K562 (cell line): ENCODE measurements at regions not wholly inside any gene's neighbourhood (a gene's known extent, or its start where the extent isn't known, plus 50 kb on each side); places are given as distances from the start of the nearest gene placed in this dataset.

Source experiments
- BCL6 ChIP-seq: fragments of 250-450 bp; sonication (Bioruptor Pico); IDR thresholded peaks from 2 replicates; pipeline ENCODE4 v1.4.0; 2020
- CXXC5 ChIP-seq: fragments of 250-450 bp; sonication (Bioruptor Pico); IDR thresholded peaks from 2 replicates; pipeline ENCODE4 v1.8.0; 2022; ENCODE audit warnings: inconsistent platforms, mild to moderate bottlenecking, moderate library complexity
- DPF2 ChIP-seq: fragments of 450-650 bp; IDR thresholded peaks from 2 replicates; pipeline ENCODE4 v1.6.1; 2016
- IRF2 ChIP-seq: sonication (generic); formaldehyde crosslinking; IDR thresholded peaks from 2 replicates; pipeline ENCODE4 v1.8.1; 2022; ENCODE audit warnings: mild to moderate bottlenecking, missing genetic modification reagents
- KLF6 ChIP-seq: fragments of 250-450 bp; sonication (Bioruptor Pico); IDR thresholded peaks from 2 replicates; pipeline ENCODE4 v1.4.0; 2020; ENCODE audit warnings: mild to moderate bottlenecking, moderate library complexity, borderline replicate concordance
- MCM5 ChIP-seq: fragments of 450-650 bp; IDR thresholded peaks from 2 replicates; pipeline ENCODE4 v1.6.1; 2016; ENCODE audit warnings: low read depth
- MYNN ChIP-seq, 2 experiments: sonication (generic); formaldehyde crosslinking in 1 of 2; IDR thresholded peaks; 2 replicates each; pipeline versions ENCODE4 v1.5.0 to v1.6.1; 2016 to 2020; ENCODE audit warnings: antibody characterized with exemption in 1 of 2, missing genetic modification reagents in 1 of 2
- RBFOX2 ChIP-seq: fragments of 200-400 bp; formaldehyde crosslinking; IDR thresholded peaks from 2 replicates; pipeline ENCODE4 v1.6.1; 2017; ENCODE audit warnings: low read depth, mild to moderate bottlenecking, low read length, moderate library complexity
- SMARCB1 ChIP-seq: IDR thresholded peaks from 2 replicates; pipeline ENCODE4 v1.6.1; 2011; ENCODE audit warnings: improper control_type of control experiment, low read depth; ENCODE audit not compliant: insufficient read length
- SMARCE1 ChIP-seq: fragments of 450-650 bp; IDR thresholded peaks from 2 replicates; pipeline ENCODE4 v1.7.1; 2016; ENCODE audit warnings: mild to moderate bottlenecking
- SRSF7 ChIP-seq: fragments of 200-400 bp; formaldehyde crosslinking; optimal IDR thresholded peaks from 2 replicates; pipeline ENCODE3; 2017; ENCODE audit warnings: mild to moderate bottlenecking, low read depth, low read length
- ZNF124 ChIP-seq: sonication (generic); formaldehyde crosslinking; IDR thresholded peaks from 2 replicates; pipeline ENCODE4 v1.8.1; 2022; ENCODE audit warnings: missing genetic modification reagents
- TF ChIP-seq, protein P1 (sequence below): fragments of 150-350 bp; conservative IDR thresholded peaks from 2 replicates; pipeline ENCODE4 v1.6.1; 2014; ENCODE audit warnings: low read length
- TF ChIP-seq, protein P2 (sequence below): sonication (generic); formaldehyde crosslinking; IDR thresholded peaks from 2 replicates; pipeline ENCODE4 v1.8.1; 2023; ENCODE audit warnings: mild to moderate bottlenecking, missing genetic modification reagents
- TF ChIP-seq, protein P3 (sequence below): fragments of 450-650 bp; IDR thresholded peaks from 2 replicates; pipeline ENCODE4 v1.6.1; 2017; ENCODE audit warnings: antibody characterized with exemption
- TF ChIP-seq, protein P4 (sequence below): fragments of 250-450 bp; sonication (Bioruptor Pico); IDR thresholded peaks from 2 replicates; pipeline ENCODE4 v1.4.0; 2020; ENCODE audit warnings: borderline replicate concordance
- TF ChIP-seq, protein P5 (sequence below): fragments of 450-650 bp; IDR thresholded peaks from 2 replicates; pipeline ENCODE4 v1.6.1; 2014; ENCODE audit warnings: low read depth, mild to moderate bottlenecking, moderate library complexity, borderline replicate concordance

DNA sequence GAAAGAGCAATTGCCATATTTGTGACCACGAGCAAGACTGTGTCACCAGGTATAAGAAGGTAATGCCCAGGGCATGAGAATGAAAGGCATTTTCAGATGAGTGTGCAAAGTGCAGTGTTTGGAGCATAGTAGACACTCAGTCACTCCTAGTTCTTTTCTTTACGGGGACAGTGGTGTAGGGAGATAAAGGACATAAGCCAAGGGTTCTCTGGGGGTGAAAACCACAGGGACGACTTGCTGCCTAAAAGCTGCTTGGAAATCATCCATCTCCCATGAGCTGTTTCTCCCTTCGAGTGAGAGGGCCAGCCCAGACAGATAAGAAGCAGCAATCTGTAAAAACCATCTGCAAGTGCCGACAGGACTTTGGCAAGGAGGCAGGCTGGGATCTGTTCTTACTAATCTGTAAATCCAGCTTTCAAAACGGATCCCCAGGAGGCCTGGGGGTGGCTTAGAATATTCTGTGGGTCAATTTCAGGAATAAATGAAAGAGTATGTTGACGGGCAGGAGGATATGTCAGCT lies 221.6 kb downstream of the LPIN1 start (continued):
- TF ChIP-seq, protein P1, sequence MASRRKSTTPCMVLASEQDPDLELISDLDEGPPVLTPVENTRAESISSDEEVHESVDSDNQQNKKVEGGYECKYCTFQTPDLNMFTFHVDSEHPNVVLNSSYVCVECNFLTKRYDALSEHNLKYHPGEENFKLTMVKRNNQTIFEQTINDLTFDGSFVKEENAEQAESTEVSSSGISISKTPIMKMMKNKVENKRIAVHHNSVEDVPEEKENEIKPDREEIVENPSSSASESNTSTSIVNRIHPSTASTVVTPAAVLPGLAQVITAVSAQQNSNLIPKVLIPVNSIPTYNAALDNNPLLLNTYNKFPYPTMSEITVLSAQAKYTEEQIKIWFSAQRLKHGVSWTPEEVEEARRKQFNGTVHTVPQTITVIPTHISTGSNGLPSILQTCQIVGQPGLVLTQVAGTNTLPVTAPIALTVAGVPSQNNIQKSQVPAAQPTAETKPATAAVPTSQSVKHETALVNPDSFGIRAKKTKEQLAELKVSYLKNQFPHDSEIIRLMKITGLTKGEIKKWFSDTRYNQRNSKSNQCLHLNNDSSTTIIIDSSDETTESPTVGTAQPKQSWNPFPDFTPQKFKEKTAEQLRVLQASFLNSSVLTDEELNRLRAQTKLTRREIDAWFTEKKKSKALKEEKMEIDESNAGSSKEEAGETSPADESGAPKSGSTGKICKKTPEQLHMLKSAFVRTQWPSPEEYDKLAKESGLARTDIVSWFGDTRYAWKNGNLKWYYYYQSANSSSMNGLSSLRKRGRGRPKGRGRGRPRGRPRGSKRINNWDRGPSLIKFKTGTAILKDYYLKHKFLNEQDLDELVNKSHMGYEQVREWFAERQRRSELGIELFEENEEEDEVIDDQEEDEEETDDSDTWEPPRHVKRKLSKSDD = no peak
- TF ChIP-seq MYNN (IDR thresholded peaks at IDR 0.05) (peak; percentile 97), MYNN (CRISPR knock-in tag; IDR thresholded peaks at IDR 0.05) (no peak), IRF2 (CRISPR knock-in tag) (no peak), RBFOX2 (no peak), SRSF7 (no peak), KLF6 (CRISPR knock-in tag) (peak; percentile 39; the same call in 1 of the 2 replicates), ZNF124 (CRISPR knock-in tag) (no peak), BCL6 (no peak), MCM5 (no peak), SMARCE1 (peak; percentile 100), CXXC5 (peak; percentile 97), DPF2 (peak; percentile 100), SMARCB1 (no peak)
- TF ChIP-seq, protein P2, sequence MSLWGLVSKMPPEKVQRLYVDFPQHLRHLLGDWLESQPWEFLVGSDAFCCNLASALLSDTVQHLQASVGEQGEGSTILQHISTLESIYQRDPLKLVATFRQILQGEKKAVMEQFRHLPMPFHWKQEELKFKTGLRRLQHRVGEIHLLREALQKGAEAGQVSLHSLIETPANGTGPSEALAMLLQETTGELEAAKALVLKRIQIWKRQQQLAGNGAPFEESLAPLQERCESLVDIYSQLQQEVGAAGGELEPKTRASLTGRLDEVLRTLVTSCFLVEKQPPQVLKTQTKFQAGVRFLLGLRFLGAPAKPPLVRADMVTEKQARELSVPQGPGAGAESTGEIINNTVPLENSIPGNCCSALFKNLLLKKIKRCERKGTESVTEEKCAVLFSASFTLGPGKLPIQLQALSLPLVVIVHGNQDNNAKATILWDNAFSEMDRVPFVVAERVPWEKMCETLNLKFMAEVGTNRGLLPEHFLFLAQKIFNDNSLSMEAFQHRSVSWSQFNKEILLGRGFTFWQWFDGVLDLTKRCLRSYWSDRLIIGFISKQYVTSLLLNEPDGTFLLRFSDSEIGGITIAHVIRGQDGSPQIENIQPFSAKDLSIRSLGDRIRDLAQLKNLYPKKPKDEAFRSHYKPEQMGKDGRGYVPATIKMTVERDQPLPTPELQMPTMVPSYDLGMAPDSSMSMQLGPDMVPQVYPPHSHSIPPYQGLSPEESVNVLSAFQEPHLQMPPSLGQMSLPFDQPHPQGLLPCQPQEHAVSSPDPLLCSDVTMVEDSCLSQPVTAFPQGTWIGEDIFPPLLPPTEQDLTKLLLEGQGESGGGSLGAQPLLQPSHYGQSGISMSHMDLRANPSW = no peak
- TF ChIP-seq, protein P3, sequence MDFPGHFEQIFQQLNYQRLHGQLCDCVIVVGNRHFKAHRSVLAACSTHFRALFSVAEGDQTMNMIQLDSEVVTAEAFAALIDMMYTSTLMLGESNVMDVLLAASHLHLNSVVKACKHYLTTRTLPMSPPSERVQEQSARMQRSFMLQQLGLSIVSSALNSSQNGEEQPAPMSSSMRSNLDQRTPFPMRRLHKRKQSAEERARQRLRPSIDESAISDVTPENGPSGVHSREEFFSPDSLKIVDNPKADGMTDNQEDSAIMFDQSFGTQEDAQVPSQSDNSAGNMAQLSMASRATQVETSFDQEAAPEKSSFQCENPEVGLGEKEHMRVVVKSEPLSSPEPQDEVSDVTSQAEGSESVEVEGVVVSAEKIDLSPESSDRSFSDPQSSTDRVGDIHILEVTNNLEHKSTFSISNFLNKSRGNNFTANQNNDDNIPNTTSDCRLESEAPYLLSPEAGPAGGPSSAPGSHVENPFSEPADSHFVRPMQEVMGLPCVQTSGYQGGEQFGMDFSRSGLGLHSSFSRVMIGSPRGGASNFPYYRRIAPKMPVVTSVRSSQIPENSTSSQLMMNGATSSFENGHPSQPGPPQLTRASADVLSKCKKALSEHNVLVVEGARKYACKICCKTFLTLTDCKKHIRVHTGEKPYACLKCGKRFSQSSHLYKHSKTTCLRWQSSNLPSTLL = peak; percentile 99
- TF ChIP-seq, protein P4, sequence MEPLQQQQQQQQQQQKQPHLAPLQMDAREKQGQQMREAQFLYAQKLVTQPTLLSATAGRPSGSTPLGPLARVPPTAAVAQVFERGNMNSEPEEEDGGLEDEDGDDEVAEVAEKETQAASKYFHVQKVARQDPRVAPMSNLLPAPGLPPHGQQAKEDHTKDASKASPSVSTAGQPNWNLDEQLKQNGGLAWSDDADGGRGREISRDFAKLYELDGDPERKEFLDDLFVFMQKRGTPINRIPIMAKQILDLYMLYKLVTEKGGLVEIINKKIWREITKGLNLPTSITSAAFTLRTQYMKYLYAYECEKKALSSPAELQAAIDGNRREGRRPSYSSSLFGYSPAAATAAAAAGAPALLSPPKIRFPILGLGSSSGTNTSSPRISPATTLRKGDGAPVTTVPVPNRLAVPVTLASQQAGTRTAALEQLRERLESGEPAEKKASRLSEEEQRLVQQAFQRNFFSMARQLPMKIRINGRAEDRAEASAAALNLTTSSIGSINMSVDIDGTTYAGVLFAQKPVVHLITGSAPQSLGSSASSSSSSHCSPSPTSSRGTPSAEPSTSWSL (CRISPR knock-in tag) = no peak
- TF ChIP-seq, protein P5, sequence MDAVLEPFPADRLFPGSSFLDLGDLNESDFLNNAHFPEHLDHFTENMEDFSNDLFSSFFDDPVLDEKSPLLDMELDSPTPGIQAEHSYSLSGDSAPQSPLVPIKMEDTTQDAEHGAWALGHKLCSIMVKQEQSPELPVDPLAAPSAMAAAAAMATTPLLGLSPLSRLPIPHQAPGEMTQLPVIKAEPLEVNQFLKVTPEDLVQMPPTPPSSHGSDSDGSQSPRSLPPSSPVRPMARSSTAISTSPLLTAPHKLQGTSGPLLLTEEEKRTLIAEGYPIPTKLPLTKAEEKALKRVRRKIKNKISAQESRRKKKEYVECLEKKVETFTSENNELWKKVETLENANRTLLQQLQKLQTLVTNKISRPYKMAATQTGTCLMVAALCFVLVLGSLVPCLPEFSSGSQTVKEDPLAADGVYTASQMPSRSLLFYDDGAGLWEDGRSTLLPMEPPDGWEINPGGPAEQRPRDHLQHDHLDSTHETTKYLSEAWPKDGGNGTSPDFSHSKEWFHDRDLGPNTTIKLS = peak; percentile 47; the same call in 1 of the 2 replicates
